ENCODE measurements at regions not wholly inside any gene's neighbourhood (a gene's known extent, or its start where the extent isn't known, plus 50 kb on each side); places are given as distances from the start of the nearest gene placed in this dataset.

- Histone ChIP-seq H3K79me2 (ENCODE audit: control insufficient read depth, insufficient read depth, low read length) (no peaks in the 10 kb centered on the region), H3K4me2 (ENCODE audit: insufficient read depth, low read length) (no peak overlapping the region), H3K9ac (ENCODE audit: insufficient read depth in 1 of 2, low read depth in 2 of 2, low read length in 2 of 2) (no peak overlapping the region), H3K27me3 (ENCODE audit: control insufficient read depth in 2 of 2, insufficient read depth in 2 of 2, low read length in 2 of 2) (no peaks in the 10 kb centered on the region), H3K27ac (ENCODE audit: extremely low read depth, low read depth, low read length) (no peak overlapping the region), H3K4me3 (no peak overlapping the region), H2AFZ (ENCODE audit: low read depth, low read length) (no peak overlapping the region), H3K9me1 (ENCODE audit: control insufficient read depth, insufficient read depth, low read length) (no peaks in the 10 kb centered on the region), H3K36me3 (ENCODE audit: control insufficient read depth, insufficient read depth, low read length) (no peaks in the 10 kb centered on the region), H3K4me1 (replicated peaks in 1 of 2; ENCODE audit: control insufficient read depth in 2 of 2, insufficient read depth in 2 of 2, low read length in 2 of 2) (no peaks in the 10 kb centered on the region), H3K9me3 (replicated peaks; ENCODE audit: control insufficient read depth, insufficient read depth, low read depth, low read length) (no peaks in the 10 kb centered on the region), H4K20me1 (replicated peaks; ENCODE audit: control insufficient read depth, insufficient read depth, low read length) (no peaks in the 10 kb centered on the region)
- TF ChIP-seq MAX (CRISPR knock-in tag; IDR thresholded peaks at IDR 0.05) (no peak), NRF1 (conservative IDR thresholded peaks at IDR 0.05 in 1 of 2, IDR thresholded peaks at IDR 0.05 in 1 of 2) (no peak), ZNF197 (CRISPR knock-in tag; IDR thresholded peaks at IDR 0.05; ENCODE audit: low read depth) (no peak), NONO (IDR thresholded peaks at IDR 0.05; ENCODE audit: low read depth in 2 of 2, low read length in 1 of 2) (no peak), IRF1 (CRISPR knock-in tag; IDR thresholded peaks at IDR 0.05; ENCODE audit: borderline replicate concordance) (no peak), VEZF1 (CRISPR knock-in tag; IDR thresholded peaks at IDR 0.05) (no peak), STAG1 (CRISPR knock-in tag; IDR thresholded peaks at IDR 0.05; ENCODE audit: borderline replicate concordance) (no peak), ATF7 (IDR thresholded peaks at IDR 0.05) (no peak)
- intact Hi-C loops (cut with micrococcal nuclease) (no loop called here), in situ Hi-C loops (cut with MboI) (no loop called here)
- POLR2A ChIA-PET: no interaction called here
- CTCF ChIA-PET (ENCODE audit: low intra/inter-chr PET ratio): no interaction called here
- ATAC-seq (no peak), DNase-seq (ENCODE audit: extremely low read depth in 1 of 4, low spot score in 3 of 4) (no peak), FAIRE-seq (no peak)
- 0% methylated on average over 5 of the region's 5 CpGs for WGBS (ENCODE audit: insufficient coverage, low coverage, missing lambda C conversion rate)
- no TSS peak for BruUV-seq (replicated peaks)
Observed at GRCh38 chr10:29851241-29851640, 208.1 kb downstream of the JCAD start.

All from K562 (cell line).